Activated CD4-positive, alpha-beta T cell treated with anti-CD3 and anti-CD28 coated beads for 1 hour (primary cell): ENCODE measurements at regions not wholly inside any gene's neighbourhood (a gene's known extent, or its start where the extent isn't known, plus 50 kb on each side); places are given as distances from the start of the nearest gene placed in this dataset.
"Not testable (repeated sequence)": the region's sequence is repeated elsewhere in the genome, so short reads cannot be mapped to it uniquely, and the experiment has no call there.

Experiments used
- DNase-seq: peaks from one replicate; pipeline ENCODE4 v3.0.0-alpha.2; 2020

GRCh38 chr18:45321520-45321919, 293.8 kb upstream of the SLC14A2 start:
- DNase-seq: no peak

GRCh38 chr18:45322343-45322742, 292.9 kb upstream of the SLC14A2 start:
- DNase-seq: no peak

- DNase-seq: no peak
Measured at GRCh38 chr18:45324101-45324494, 291.2 kb upstream of the SLC14A2 start.

- DNase-seq: no peak
Measured at GRCh38 chr18:45324495-45325113, 290.7 kb upstream of the SLC14A2 start.

GRCh38 chr18:45325778-45326177, 289.5 kb upstream of the SLC14A2 start:
- DNase-seq: no peak

- DNase-seq: no peak
Measured at GRCh38 chr18:45326505-45326904, 288.8 kb upstream of the SLC14A2 start.

GRCh38 chr18:45328296-45328695, 287.0 kb upstream of the SLC14A2 start:
- DNase-seq: no peak

GRCh38 chr18:45328811-45329210, 286.5 kb upstream of the SLC14A2 start:
- no peak for DNase-seq

GRCh38 chr18:45329316-45329715, 286.0 kb upstream of the SLC14A2 start:
- DNase-seq: no peak

GRCh38 chr18:45330170-45330594, 285.1 kb upstream of the SLC14A2 start:
- DNase-seq: no peak

GRCh38 chr18:45332871-45333270, 282.4 kb upstream of the SLC14A2 start:
- no peak for DNase-seq

- DNase-seq: no peak
Measured at GRCh38 chr18:45334191-45334590, 281.1 kb upstream of the SLC14A2 start.

- no peak for DNase-seq
Measured at GRCh38 chr18:45335282-45336043, 279.8 kb upstream of the SLC14A2 start.

GRCh38 chr18:45336448-45336847, 278.8 kb upstream of the SLC14A2 start:
- no peak for DNase-seq

- no peak for DNase-seq
Measured at GRCh38 chr18:45337477-45337876, 277.8 kb upstream of the SLC14A2 start.

GRCh38 chr18:45339810-45340550, 275.3 kb upstream of the SLC14A2 start:
- no peak for DNase-seq

GRCh38 chr18:45340884-45341283, 274.4 kb upstream of the SLC14A2 start:
- DNase-seq: no peak

GRCh38 chr18:45341454-45341853, 273.8 kb upstream of the SLC14A2 start:
- DNase-seq: no peak

- DNase-seq: no peak
Measured at GRCh38 chr18:45342166-45342565, 273.1 kb upstream of the SLC14A2 start.

GRCh38 chr18:45342653-45343052, 272.6 kb upstream of the SLC14A2 start:
- no peak for DNase-seq

GRCh38 chr18:45343365-45343764, 271.9 kb upstream of the SLC14A2 start:
- DNase-seq: no peak

GRCh38 chr18:45344680-45345079, 270.6 kb upstream of the SLC14A2 start:
- DNase-seq: not testable (repeated sequence)

GRCh38 chr18:45349019-45349418, 266.3 kb upstream of the SLC14A2 start:
- no peak for DNase-seq

GRCh38 chr18:45349467-45349866, 265.8 kb upstream of the SLC14A2 start:
- DNase-seq: no peak
